Thyroid gland (tissue), 4 donors: ENCODE measurements at regions not wholly inside any gene's neighbourhood (a gene's known extent, or its start where the extent isn't known, plus 50 kb on each side); places are given as distances from the start of the nearest gene placed in this dataset.

ENCODE experiments used
- CTCF ChIP-seq, 6 experiments: fragments of 200-600 bp in 3 of 6; fragments of 450-650 bp in 3 of 6; sonication (generic) in 3 of 6; IDR thresholded peaks; one replicate each; pipeline ENCODE4 v1.5.1; 2016 to 2019; ENCODE audit warnings: antibody characterized with exemption in 6 of 6, mild to moderate bottlenecking in 2 of 6, inconsistent platforms in 1 of 6, moderate library complexity in 1 of 6
- POLR2A ChIP-seq, 2 donors: fragments of 450-650 bp; IDR thresholded peaks; one replicate each; pipeline ENCODE4 v1.6.1; 2017; ENCODE audit warnings: antibody characterized with exemption in 2 of 2, mild to moderate bottlenecking in 2 of 2, moderate library complexity in 1 of 2

- TF ChIP-seq POLR2A (IDR thresholded peaks at IDR 0.05) (no peak), CTCF (IDR thresholded peaks at IDR 0.05) (no peak)
Observed at GRCh38 chr18:34287825-34288224, 63.1 kb upstream of the NOL4 start.
